ENCODE measurements at regions not wholly inside any gene's neighbourhood (a gene's known extent, or its start where the extent isn't known, plus 50 kb on each side); places are given as distances from the start of the nearest gene placed in this dataset.

GRCh38 chr15:75143738-75144334 lies 57.8 kb upstream of the C15orf39 start:
- TF ChIP-seq, protein P1, sequence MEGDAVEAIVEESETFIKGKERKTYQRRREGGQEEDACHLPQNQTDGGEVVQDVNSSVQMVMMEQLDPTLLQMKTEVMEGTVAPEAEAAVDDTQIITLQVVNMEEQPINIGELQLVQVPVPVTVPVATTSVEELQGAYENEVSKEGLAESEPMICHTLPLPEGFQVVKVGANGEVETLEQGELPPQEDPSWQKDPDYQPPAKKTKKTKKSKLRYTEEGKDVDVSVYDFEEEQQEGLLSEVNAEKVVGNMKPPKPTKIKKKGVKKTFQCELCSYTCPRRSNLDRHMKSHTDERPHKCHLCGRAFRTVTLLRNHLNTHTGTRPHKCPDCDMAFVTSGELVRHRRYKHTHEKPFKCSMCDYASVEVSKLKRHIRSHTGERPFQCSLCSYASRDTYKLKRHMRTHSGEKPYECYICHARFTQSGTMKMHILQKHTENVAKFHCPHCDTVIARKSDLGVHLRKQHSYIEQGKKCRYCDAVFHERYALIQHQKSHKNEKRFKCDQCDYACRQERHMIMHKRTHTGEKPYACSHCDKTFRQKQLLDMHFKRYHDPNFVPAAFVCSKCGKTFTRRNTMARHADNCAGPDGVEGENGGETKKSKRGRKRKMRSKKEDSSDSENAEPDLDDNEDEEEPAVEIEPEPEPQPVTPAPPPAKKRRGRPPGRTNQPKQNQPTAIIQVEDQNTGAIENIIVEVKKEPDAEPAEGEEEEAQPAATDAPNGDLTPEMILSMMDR (conservative IDR thresholded peaks at IDR 0.05; ENCODE audit: low read depth, low read length), result no peak
- H3K4me3 ChIP-seq (ENCODE audit: low read depth, low read length), result no peak overlapping the region
- DNase-seq (ENCODE audit: low read depth), result no peak

- TF ChIP-seq, protein P1 (conservative IDR thresholded peaks at IDR 0.05; ENCODE audit: low read depth, low read length), result no peak
- no peak for DNase-seq (ENCODE audit: low read depth)
- H3K4me3 ChIP-seq (ENCODE audit: low read depth, low read length), result no peak overlapping the region
These were observed 56.4 kb upstream of the C15orf39 start for GRCh38 chr15:75145027-75145841.

GRCh38 chr15:75148280-75148679 lies 53.4 kb upstream of the C15orf39 start:
- no peak for DNase-seq (ENCODE audit: low read depth)
- H3K4me3 ChIP-seq (ENCODE audit: low read depth, low read length), result no peak overlapping the region
- TF ChIP-seq, protein P1 (conservative IDR thresholded peaks at IDR 0.05; ENCODE audit: low read depth, low read length), result no peak

DNA sequence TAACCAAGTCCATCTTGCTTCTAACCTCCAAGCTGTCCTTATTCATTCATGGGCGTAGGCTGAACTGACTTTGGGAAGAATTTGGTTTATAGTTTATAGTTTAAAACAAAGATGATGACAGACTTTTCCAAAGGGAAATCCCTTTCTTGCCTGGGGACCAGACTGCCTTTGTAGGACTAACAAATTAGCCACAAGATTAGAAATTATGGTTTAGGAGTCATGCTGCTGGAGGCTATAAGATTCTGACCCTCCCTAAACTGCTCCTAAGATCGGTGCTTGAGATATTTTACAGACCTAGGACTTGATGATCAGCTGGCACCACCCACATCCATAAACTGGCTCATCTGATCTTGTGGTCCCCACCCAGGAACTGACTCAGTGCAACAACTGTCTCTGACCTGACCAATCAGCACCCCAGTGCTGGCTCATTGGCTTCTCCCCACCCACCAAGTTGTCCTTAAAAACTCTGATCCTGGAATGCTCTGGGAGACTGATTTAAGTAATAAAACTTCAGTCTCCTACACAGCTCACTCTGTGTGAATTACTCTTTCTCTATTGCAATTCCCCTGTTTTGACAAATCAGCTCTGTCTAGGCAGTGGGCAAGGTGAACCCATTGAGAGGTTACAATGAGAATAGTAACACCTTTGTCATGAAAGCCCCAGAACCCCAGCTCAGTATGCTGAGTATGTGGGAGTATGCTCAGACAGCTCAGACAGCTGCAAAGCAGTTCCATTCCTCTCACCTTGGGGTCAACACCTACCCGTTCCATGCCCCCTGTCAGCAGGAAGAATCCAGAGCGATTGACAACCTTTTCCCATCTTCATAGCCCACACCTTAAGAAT lies 51.6 kb upstream of the C15orf39 start:
- TF ChIP-seq, protein P1 (conservative IDR thresholded peaks at IDR 0.05; ENCODE audit: low read depth, low read length), result no peak
- no peak for DNase-seq (ENCODE audit: low read depth)
- H3K4me3 ChIP-seq (ENCODE audit: low read depth, low read length), result no peak overlapping the region

DNA sequence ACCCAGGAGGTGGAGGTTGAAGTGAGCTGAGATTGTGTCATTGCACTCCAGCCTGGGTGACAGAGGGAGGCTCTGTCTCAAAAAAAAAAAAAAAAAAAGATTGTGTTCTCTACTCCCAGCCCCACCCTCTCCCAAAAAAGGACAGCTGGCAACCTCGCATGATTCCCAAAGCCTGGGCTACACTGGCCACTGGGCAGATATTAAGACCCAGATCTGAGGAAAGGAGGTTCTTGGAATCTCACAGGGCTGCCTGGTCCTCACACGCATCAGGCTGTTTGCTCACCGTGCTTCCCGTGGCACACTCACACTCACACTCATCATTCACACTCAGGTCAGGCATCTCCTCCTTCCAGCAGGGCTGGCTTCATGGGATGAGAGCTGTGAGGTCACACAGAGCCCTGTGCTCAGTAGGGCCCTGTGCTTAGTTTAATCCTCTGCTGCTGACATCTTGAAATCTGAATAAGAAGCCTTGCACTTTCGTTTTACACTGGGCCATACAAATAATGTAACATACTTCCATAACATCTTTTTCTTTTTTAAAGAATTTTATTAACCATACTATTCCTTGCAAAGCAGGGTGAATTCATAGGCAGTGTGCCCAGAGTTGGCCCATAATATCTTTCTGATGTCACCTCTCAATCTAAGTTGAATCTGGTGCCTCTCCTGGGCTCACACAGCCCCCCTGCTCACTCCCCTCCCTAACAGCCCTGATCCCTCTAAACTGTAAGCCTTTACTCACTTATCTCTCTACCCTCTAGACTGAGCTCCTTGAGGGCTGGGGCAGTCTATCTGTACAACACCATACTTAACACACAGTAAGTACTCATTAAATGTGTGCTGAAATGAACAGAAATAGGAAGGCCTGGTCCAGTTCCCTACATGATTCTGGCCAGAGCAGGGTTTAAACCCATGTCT lies 50.2 kb upstream of the C15orf39 start:
- DNase-seq (ENCODE audit: low read depth), result no peak
- H3K4me3 ChIP-seq (ENCODE audit: low read depth, low read length), result no peak overlapping the region
- TF ChIP-seq, protein P1 (conservative IDR thresholded peaks at IDR 0.05; ENCODE audit: low read depth, low read length), result no peak

Data from epithelial cell of proximal tubule (primary cell).